NCI-H510A treated with DMSO at 0.1 percent for 48 hours (cell line): ENCODE measurements at regions not wholly inside any gene's neighbourhood (a gene's known extent, or its start where the extent isn't known, plus 50 kb on each side); places are given as distances from the start of the nearest gene placed in this dataset.

Experiments
- DNase-seq: peaks from one replicate; lab custom pipeline; 2025; lab: John Stamatoyannopoulos, UW

DNA sequence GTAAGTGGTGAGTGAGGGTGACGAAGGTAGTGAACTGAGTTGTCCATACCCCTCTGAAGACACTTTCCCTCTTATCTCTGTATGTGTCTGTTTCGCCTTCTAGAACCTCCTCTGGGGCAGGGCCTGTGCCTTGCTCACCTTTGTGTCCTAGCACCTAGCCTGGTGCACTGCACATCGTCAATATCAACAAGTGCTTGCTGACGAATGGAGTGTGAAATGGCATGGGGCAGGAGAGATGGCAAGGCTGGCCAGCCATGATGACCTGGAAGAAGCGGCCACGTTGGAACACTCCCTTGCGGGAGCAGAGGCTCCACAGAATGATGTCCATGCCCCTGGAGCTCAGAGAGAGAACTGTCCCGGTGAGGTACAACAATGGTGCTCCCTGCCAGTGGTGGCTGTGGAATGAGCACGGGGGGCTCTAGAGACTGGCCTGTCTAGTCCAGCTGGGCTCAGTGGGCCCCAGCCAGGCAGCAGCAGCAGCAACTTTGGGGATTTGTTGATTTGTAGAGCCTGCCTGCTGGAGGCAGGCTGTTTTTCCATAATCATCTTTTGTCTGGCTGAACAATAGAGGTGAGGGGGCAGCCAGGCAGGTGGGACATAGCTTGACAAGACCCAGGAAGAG is 112.2 kb upstream of the PJA1 start:
- no peak for DNase-seq

DNA sequence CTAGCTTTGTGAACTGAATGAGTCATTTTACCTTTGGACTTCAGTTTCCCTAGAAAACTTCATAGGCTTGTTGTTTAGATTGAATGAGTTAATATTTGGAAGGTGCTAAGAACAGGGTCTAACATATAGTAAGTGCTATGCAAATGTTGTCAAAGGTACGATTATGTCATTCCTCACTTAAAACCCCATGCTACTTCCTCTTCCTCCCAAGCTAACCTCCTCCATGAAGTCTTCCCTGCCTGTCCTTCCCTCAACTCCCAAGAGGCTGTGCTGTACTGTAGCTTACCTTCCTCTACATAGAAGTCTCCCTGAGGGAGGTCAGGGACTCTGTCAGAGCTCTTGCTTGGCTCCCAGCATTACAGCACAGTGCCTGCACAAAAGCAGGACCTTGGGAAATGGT is 103.4 kb upstream of the PJA1 start:
- DNase-seq = no peak

DNA sequence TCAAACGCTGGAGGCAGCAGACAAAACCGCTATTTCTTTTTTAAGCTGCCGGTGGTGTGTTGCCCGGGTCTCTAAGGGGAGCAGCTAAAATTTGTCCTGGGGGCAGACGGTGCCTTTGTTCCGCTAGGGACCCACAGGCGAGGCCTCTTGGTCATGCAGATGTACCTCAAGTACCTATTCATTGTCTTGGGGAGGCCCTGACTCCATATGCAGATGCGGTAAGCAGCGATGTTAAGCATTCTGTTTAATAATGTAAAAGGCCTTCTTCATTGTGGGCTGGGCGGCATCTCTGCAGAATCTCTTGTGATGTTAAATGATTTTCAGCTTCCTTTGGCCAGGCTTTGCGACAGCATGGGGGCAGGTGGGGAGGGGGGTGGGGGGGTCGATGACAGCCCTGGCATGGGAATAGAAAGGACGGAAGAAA is 98.9 kb upstream of the PJA1 start:
- no peak for DNase-seq

DNA sequence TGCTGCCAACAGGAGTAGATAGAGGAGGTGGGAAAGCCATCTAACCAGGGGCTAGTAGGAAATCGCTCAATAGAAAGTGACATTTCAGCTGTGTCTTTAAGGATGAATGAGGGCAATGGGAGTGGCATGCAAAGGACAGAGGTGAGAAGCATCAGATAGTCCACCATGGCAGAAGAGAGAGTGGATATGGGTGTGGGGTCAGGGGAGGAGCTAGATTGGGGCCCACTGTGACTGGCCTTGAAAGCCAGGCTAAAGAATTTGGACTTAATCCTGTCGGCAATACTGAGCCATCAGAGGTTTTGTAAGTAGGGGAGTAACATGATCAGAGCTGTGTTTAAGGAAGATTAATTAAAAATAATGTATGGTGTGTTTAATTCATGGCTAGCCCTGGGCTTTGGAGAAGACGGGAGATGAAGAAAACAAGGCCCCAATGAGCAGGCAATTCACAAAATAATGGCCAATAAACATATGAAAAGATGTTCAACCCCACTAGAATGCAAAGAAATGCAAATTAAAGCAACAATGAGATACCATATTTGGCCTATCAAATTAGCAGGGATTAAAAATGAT is 98.1 kb upstream of the PJA1 start:
- DNase-seq = no peak

DNA sequence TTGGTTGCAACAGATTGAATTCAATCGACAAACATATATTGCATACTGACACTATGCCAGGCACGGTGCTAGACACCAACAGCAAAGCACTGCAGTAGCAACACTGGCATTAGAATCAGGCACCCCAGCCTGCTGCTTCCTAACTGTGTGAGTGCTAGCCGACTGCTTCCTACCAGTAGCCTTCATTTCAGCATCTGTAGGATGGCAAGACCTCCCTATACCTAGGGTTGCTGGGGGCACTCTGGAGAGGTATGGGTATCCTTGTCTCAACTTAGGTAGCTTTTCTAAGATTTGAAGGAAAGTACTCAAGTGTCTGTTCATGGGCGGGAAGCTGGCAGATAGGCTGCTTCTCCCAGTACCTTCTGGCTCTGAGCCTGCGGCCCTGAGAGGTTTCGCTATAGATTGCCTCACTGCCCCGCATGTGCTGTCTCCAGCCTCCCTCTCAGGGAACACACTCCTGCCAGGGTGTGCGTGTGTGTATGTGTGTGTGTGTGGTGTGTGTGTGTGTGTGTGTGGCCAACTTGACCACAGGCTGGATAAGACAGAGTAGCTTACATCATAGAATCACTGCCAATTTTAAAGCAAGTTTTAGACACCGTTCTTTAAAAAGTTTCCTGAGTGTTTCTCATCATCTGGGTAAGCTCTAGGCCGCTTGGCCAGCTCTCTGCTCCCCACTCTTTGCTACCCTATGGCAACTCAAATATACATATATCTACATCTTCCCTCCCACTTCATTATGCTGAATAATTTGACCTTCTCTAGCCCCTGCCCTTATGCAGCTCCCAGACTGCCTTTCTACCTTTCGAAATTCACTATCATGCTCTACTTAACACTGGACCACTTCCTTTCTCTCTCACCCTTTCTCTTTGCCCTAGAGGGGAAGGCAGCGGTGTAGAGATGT is 97.0 kb upstream of the PJA1 start:
- no peak for DNase-seq

DNA sequence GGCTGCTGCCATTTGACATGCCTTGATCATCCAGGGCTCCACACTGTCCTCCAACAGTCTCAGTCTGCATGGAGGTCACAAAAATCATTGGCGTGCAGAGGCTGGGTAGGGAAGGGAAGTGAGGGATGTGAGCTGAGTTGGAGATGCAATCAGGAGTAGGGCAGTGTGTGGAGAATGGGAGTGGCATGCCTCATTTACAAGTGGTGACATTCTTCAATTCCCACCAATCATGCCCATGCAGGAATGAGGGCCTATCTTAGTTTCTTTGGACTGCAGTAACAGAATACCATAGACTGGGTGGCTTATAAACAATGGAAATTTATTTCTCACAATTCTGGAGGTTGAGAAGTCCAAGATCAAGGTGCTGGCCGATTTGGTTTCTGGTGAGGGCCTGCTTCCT is 94.9 kb upstream of the PJA1 start:
- no peak for DNase-seq

DNA sequence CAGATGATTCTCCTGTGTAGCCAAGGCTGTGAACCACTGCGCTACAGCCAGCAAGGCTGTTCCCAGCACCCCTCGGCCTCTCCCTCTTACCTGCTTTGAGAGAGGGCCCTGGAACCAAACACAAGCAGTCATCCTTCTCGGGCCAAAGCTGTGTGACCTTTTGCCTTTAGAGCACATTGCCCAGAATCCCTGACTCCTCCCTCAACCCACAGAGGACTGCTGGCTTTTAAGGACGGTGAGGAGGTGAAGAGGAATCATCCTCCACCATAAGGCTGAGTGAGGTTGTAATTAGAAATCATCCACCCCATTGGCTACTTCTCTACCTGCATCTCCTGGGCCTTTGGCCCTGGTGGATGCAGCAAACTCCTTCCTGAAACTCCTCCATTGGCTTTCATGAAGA is 93.6 kb upstream of the PJA1 start:
- no peak for DNase-seq

DNA sequence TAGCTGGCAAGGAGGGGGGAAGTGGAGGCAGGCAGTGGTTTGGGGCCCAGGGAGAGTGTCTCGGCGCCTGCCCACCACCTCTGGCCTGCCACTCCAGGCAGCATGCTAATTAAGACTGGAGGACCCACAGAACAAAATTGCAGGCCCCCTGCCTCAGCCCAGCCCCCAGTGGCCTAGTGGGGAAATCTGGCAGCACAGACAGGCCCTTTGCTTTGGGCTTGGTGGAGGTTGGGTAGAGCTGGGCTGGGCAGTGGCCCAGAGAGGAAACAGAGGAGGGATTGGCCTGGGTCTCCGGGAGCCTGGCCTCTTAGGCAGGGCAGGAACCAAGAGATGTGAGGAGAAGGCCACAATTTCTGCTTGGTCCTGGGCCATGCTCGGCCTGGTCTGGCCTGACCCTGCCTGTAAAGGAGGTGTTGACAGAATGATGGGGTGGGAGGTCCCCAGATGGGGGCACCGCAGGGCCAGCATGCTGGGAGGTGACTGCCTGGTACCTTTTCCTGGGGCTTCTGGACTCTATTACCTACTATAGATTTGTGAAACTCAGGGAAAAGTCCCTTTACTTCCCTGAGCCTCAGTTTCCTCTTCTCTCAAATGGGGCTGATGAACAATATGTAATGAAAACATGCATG is 92.4 kb upstream of the PJA1 start:
- no peak for DNase-seq

DNA sequence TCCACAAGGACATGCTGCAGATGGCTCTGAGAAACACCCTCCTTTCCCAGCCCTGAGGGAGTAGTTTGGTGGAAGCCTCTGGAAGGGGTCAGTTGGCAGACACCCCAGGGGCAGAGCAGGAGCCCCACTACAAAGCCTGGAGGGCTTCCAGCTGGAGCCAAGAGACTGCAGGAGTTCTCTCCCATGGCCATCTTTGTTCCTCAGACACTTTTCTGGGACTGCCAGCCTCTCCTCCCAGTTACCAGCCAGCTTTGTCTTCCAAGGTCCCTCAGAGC is 91.0 kb upstream of the PJA1 start:
- DNase-seq = no peak

DNA sequence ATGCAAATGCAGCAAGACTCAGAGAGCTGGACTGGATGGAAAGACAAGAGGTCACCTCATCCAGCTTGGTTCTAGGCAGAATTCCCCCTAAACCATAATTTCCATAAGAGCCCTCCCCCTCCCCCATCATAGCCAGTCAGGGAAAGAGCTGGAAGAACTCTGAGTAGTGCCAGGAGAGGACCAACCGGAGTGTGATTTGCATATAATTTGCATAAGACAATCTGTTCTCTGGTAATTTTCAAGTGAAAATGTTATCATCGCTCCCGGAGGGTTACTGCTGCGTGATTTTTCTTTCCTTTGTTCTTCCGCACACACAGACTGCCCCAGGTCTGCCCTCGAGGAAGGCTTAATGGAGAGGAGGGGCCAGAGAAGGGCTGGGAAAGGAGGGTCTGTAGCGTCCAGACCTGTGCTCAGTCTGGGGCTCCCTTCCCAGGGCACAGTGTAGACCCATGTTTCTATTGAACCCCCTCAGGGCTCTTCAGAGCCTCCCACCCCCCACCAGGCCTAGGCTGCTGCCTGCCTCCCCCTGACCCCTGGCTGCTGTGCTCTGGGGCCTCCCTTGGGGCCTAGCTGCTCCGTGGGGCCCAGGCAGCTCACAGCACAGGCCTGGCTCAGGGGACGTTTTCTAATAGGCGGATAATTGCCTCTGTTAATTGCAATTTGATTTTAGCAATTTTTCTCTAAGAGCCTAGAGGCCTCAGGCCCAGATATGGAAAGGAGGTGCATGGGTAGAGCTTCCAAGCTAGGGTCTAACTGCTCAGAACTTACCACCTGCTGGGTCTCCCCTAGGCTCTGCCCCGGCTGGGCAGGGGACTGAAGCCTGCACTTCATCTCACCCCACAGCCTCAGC is 90.4 kb upstream of the PJA1 start:
- no peak for DNase-seq

DNA sequence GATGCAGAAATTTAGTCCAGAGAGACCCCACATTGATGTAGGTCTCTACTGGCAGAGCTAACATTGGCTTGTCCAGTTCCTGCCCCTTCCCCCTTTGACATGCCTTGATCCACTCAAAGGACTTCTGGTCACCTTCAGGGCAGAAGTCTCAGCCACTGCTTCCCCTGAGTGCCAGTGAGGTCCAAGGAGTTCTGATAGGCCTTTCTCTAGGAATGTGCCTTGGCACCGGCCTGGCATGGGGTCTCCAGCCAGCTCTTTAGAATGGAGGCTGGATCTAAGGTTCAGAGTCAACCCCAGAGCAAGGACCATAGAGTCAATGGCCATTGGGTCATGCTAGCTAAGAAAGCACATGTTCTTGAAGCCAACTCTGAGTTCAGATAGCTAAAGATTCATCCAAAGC is 88.6 kb upstream of the PJA1 start:
- no peak for DNase-seq

DNA sequence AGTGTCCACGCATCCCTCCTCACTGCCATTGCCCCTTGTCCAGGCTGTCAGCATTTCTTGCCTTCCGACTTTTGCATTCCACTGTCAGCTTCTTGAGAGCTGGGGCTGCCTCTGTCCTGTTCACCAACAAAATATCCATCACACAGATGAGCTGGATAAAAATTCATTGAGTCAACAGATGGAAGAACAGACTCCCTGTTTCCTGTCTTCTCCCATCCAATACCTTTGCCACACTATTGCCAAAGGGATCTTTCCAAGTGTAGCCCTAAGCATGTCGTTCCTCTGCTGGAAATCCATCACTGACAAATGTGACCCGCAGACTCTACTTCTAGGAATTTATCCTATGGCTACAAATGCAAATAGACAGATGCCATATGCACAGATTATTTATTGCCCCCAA is 78.0 kb upstream of the PJA1 start:
- no peak for DNase-seq

DNA sequence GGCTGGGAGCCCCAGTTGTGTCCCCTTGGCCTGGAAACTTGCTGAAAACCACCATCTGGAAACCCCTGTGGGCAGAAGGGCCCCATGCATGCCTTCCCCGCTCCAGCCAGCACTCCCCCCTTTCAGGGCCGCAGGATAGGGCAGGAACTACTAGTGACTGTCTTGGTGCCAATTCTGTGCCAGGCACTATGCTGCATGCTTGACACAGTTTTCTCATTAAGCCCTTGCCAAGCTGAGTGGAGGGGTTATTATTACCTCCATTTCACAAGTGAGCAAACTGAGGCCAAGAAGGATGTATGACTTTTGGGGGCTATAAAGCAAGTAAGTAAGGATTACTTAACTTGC is 73.6 kb upstream of the PJA1 start:
- DNase-seq = no peak

DNA sequence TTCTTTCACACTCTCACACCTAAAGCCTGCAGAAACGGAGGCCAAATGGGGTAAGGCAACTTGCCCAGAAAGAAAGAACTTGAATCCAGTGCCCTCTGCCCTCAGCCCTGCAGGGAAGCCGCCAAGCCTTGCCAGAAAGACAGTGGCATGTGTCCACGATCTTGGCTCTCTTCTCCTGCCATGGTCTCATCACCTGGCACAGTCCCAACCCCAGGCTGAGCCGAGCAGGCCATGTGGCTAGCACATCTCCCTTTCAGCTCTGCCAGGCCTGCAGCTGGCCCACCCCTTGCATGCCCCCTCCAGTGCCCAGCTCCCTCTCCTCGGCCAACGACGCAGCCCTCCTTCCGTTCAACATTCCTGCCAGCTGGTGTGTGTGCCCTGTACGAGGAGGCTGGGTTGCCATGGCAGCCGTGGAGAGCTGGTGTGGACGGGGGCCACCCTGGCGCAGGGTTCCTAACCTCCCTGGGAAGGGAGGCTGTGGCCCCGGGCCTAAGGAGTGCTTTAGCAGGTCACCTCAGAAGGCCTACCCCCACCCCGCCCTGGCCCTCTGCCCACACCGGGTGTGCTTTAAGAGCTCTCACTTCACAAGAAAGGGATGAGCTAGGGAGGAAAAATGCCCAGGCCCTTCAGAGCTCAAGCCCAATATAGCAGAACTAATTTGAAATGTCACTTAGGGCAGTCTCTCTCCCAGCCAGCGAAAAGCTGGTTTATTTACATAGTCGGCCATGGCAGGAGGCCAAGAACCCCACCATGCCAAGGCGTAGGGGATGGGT is 73.0 kb upstream of the PJA1 start:
- no peak for DNase-seq

DNA sequence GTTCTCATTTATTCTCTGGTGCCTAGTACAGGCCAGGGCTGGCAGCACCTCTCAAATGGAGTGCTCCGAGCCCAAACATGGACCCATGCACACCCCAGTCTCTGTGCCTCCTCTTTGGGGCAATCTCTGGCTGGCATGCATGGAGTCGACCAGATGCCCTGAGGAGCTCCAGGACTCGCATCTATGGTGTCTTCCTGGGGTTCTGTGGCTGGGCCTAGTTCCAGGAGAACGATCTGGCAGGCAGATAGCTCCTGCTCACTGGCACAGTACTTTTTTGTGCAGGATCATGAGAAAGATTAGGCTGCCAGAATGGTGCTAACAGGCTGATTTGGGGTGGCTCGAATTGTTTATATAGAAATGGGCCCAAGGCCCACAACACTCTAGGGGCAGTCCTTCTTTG is 72.0 kb upstream of the PJA1 start:
- DNase-seq = no peak

DNA sequence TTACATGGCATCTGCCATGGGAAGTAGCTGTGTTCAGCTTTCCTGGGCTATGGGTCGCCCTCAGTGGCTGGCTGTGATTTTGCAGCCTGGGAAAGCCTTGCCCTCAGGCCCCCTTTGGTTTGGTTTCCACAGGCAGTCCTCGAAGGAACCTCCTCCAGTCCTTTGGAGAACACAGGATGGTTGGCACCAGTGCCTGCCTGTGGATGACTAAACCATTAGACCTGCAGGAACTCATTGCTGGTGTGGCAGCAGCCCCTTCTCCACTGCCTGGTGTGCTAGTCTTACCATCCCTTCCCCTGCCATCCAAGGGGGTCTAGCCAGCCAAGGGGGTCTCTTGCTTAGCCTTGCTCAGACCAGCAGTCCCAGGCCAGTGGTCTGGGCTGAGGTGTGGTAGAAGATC is 71.4 kb upstream of the PJA1 start:
- DNase-seq = no peak

DNA sequence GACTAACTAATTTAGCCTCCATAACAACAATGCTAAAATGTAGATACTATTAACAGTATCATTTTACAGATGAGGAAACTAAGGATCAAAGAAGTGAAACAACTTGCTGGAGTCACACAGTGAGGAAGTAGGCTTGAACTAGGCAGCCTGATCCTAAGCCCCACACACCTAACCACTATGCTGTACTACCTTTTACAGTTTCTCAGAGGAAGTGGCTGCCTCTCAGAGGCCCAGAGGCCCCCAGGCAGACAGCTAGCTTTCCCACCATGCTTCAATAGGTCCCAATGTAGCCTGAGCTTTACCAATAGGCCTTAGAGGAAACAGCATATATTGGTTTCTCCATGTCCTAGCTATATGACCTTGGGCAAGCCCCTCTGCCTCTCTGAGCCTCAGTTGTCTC is 69.4 kb upstream of the PJA1 start:
- DNase-seq = no peak

DNA sequence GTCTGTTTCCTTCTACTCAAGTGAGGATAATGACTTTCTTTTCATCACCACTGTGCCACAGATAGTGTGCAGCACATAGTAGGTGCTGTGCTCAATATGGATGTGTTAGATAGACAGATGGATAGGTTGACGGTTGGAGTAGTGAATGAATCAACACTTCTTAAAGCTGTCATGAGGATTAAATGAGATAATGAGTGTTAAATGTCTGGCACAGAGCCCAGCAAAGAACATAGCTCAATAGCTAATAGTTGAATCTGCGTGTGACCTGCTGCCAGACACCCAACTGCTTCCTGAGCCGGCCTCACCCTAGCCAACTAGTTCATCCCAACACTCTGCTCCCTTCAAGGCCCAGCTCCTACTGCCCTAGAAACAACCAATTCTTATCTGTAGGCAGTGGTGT is 67.7 kb upstream of the PJA1 start:
- DNase-seq = no peak

DNA sequence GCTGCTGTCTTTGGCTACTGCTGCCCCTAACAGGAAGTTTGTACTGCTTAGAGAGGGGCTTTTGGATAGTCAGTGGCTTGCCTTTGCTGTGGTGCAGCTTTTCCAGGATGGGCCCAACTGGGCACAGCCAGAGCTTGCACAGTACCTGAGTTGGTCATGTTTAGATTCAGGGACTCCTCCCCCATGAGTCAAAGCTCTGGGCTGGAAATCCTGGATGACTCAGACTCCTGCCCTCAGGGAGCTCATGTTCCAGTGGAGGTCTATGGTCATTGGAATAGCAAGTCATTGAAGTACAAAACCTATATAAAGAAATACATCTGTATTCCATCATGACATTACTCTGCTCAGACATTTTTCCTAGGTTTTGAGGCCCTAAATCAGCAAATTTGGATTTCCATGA is 66.7 kb upstream of the PJA1 start:
- DNase-seq = no peak

DNA sequence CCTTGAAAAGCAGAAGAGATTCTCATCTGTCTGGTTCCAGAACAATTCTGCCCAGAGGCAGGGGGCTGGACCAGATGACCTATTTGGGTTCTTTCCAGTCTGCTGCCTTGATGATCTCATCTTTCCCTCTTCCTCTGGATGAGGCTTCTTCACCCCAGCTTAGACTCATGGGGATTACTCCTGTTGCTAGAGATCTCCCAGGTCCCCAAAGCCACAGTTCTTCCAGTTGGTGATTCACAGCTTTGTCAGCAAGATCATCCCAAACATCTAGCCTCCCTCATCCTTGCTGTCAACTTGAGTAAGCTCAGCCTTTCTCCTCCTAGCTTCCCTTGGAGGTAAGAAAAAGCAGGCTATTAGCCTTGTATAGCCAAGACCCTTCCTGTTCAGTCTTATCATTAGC is 64.2 kb upstream of the PJA1 start:
- DNase-seq = no peak

DNA sequence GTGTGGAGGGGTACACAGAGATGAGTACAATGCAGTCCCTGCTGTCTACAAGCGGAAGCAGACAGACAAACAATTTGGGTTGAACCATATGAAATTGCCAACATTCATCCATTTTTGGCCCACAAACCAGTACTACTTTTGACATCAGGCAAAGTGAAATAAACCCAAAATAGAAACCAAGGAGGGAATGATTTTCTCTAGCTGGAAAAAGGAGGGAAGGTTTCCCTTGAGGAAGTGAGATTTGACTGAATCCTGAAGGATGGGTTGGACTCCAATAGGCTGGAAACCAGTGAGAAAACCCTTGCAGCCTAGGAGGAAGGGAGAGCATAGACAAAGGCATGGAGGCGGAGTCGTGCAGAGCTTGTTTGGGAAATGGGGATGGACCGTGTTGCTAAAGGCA is 63.5 kb upstream of the PJA1 start:
- no peak for DNase-seq
